Aorta (tissue), 5 donors: ENCODE measurements at regions not wholly inside any gene's neighbourhood (a gene's known extent, or its start where the extent isn't known, plus 50 kb on each side); places are given as distances from the start of the nearest gene placed in this dataset.
"Not testable (repeated sequence)": the region's sequence is repeated elsewhere in the genome, so short reads cannot be mapped to it uniquely, and the experiment has no call there.

Source experiments
- ATAC-seq: fragments of 200-7000 bp; cut with Tn5 transposase; one replicate; pipeline ENCODE4 v1.9.1; 2022; ENCODE audit warnings: moderate library complexity; ENCODE audit not compliant: low FRiP score
- DNase-seq, 2 donors: peaks; one replicate each; pipeline ENCODE4 v3.0.0-alpha.2; 2020
- H3K27ac ChIP-seq, 2 donors: one replicate each; pipeline ENCODE4 v1.5.1; 2013; ENCODE audit warnings: low read length in 2 of 2, mild to moderate bottlenecking in 2 of 2, moderate library complexity in 2 of 2, control low read depth in 1 of 2, inconsistent platforms in 1 of 2, low read depth in 1 of 2
- H3K27me3 ChIP-seq, 2 donors: one replicate each; pipeline ENCODE4 v1.6.1; 2013; ENCODE audit warnings: control low read depth in 1 of 2, low read length in 1 of 2, mild to moderate bottlenecking in 1 of 2, moderate library complexity in 1 of 2; ENCODE audit not compliant: insufficient read depth in 2 of 2, control insufficient read depth in 1 of 2
- H3K36me3 ChIP-seq, 2 donors: one replicate each; pipeline ENCODE4 v1.6.1; 2013; ENCODE audit warnings: control low read depth in 1 of 2, low read length in 1 of 2, mild to moderate bottlenecking in 1 of 2; ENCODE audit not compliant: insufficient read depth in 2 of 2, control insufficient read depth in 1 of 2
- H3K4me1 ChIP-seq, 2 donors: one replicate each; pipeline ENCODE4 v1.6.1; 2013; ENCODE audit warnings: low read length in 2 of 2, control low read depth in 1 of 2, mild to moderate bottlenecking in 1 of 2, moderate library complexity in 1 of 2; ENCODE audit not compliant: insufficient read depth in 2 of 2, control insufficient read depth in 1 of 2
- H3K4me3 ChIP-seq, 2 donors: one replicate each; pipeline ENCODE4 v1.5.1; 2013; ENCODE audit warnings: low read length in 2 of 2, control low read depth in 1 of 2, mild to moderate bottlenecking in 1 of 2
- H3K9me3 ChIP-seq: one replicate; pipeline ENCODE4 v1.6.1; 2013; ENCODE audit warnings: mild to moderate bottlenecking, low read length; ENCODE audit not compliant: control insufficient read depth
- WGBS, 2 donors: extraction: QIAGEN DNeasy Blood & Tissue Kit; methylation state at CpG; one replicate each; pipeline ENCODE4 v1.1.7; 2013; 5-methylcytosine and 5-hydroxymethylcytosine counted together
- intact Hi-C, 2 donors: fragments of 100-400 bp; cut with DNase I; formaldehyde crosslinking; loops; one replicate each; pipeline versions ENCODE4 v1.14.2 to v1.15.0; 2022
- donor health status: healthy with polysubstance abuse.
- donor health status: Bipolar disorder and iron deficiency.
- donor health status: DM: no; HTN: no; CAD: no.
- donor health status: DM: no; HTN: no; CAD: no.
- donor health status: DM: yes; HTN: yes; CAD: no.

DNA sequence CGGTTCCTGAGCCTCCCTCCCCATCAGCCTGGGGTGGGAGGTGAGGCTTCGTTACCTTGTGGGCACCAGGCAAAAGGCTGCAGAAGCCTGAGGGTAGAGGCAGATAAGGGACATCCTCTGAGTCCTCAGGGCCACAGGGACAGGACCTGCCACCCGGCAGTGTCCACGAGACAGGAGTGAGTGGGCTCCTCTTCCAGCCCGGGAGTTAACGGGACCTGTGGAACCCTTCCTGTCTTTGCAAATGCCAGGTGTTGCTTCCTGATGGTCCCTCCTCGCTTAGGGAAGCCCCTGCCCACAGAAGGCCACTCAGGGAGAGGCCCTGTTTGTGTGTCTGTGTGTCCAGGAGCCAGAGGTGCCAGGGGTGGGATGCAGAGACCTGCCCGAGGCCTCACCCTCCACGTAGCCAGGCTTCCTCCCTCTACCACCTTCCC lies 111.1 kb upstream of the ALDH1A3 start:
- ATAC-seq (no peak), DNase-seq (peak in 1 of 2 donors; percentile 61)
- H3K36me3 ChIP-seq: no peaks in the 10 kb centered on the region
- 93 to 95% methylated on average over 9 of the region's 9 CpGs for WGBS, 2 donors
- no peaks in the 10 kb centered on the region for H3K27me3 ChIP-seq
- no peak overlapping the region for H3K27ac ChIP-seq
- intact Hi-C loops: no loop called here
- no peak overlapping the region for H3K4me3 ChIP-seq
- H3K9me3 ChIP-seq: no peaks in the 10 kb centered on the region
- H3K4me1 ChIP-seq: no peaks in the 10 kb centered on the region

DNA sequence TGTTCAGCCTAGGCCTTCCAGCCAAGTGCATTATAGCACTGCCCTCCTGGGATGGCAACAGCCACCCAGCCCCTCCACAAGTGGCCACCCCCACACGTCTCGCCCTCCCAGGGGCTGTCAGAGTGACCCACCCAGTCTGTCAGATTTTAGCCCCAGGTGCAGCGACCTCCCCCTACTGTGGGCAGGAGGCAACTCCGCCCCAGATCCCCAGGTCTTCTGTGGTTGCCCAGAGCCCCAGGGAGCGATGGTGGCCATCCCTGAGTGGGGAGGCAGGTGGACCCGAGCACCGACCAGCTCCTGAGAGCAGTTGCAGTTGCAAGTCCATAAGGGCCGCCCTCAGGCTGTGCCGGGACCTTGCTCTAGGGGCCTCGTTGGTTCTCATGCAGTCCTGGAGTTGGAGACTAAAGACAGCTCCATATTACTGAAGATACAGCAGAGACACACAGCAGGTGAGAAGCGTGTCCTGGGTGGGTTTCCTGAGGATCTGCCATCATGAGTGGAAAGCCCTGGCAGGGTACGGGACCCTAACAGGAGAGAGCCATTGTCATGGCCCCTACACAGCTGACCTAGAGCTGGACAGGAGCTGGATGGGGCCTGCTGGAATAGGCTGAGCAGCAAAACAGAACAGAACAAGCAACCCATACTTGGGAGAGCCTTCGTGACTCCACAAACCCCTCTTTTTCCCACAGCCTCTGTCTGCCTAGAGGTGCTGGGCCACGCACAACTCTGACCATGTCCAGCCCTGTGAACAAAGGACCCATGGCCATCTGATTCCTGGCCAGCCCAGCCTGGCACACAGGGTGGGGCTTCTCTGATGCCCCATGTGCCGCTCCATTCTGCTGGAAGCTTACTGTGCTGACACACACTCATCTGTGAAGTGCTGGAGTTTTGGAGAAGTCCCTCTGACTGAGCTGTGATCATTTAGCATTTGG lies 110.3 kb upstream of the ALDH1A3 start:
- no peaks in the 10 kb centered on the region for H3K27me3 ChIP-seq
- WGBS, 2 donors: 92 to 95% methylated on average over 15 of the region's 15 CpGs
- peak in 1 of 2 donors; percentile 47 for DNase-seq
- H3K27ac ChIP-seq: no peak overlapping the region
- no peaks in the 10 kb centered on the region for H3K9me3 ChIP-seq
- H3K4me3 ChIP-seq: no peak overlapping the region
- H3K4me1 ChIP-seq: no peaks in the 10 kb centered on the region
- no peaks in the 10 kb centered on the region for H3K36me3 ChIP-seq
- ATAC-seq: no peak
- intact Hi-C loops: no loop called here

DNA sequence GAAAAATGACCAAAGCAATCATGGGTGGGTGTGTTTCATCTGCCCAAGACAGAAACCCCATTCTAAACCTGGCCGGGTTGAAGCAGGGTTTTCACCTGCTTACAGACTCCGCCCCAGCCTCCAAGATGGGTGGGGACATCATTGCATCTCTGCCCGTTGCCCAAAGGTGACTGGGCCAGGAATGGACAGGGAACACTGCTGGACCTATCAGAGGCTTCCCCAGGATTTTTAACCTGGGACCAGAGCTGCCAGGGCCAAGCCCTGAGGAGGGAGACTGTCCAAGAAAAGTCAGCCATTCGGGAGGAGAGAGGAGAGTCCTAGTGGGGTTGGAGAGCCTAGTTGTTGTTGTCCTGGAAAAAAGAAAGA lies 109.7 kb upstream of the ALDH1A3 start:
- 79 to 82% methylated on average over 4 of the region's 4 CpGs for WGBS, 2 donors
- Histone ChIP-seq H3K27me3 (no peaks in the 10 kb centered on the region), H3K9me3 (no peaks in the 10 kb centered on the region), H3K4me3 (no peak overlapping the region), H3K27ac (no peak overlapping the region), H3K4me1 (no peaks in the 10 kb centered on the region), H3K36me3 (no peaks in the 10 kb centered on the region)
- ATAC-seq (no peak), DNase-seq (peak in 1 of 2 donors; percentile 27)
- intact Hi-C loops: no loop called here

DNA sequence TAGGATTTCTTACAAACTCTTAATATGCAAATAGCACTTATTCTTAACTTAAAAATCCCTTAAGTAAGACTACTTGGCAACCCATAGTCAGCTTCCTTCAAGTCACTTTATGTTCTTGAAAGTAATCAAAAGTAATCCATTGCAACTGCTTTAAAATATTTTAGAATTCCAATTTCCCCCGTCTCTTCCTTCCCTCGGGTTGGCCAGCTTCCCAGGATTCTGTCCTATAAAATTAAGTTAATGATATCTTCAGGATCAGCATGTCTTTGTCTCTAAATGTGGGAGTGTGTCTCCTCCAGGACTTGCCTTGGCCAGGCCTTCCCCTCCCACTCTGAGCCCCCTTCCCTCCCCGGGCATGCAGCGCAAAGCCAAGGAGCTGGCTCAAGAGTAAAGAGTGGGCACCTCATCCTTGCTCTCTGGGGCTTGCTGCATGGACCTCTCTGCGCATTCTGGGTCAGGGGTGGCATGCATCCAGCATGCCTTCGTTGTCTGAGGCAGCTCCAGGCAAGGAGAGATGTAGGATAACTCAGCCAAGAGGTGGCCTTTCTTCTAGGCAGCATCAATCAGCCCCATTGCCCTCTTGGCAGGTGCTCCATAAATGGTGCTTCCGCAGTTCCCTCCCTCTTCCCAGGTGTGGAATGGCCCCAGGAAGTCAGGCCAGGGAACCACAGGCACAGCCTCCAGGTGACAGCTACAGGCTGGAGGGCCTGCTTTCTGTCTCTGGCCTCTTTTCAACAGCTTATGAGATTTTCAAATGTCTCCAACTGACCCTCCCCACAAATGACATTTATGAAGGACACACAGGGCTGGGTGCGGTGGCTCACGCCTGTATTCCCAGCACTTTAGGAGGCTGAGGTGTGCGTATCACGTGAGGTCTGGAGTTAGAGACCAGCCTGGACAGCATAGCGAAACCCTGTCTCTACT lies 108.7 kb upstream of the ALDH1A3 start:
- no peak overlapping the region for H3K27ac ChIP-seq
- no peaks in the 10 kb centered on the region for H3K27me3 ChIP-seq
- H3K4me1 ChIP-seq: no peaks in the 10 kb centered on the region
- intact Hi-C loops: no loop called here
- H3K9me3 ChIP-seq: no peaks in the 10 kb centered on the region
- DNase-seq: peak in 1 of 2 donors; percentile 40
- H3K4me3 ChIP-seq: no peak overlapping the region
- ATAC-seq: no peak
- 81 to 83% methylated on average over 12 of the region's 12 CpGs for WGBS, 2 donors
- no peaks in the 10 kb centered on the region for H3K36me3 ChIP-seq

DNA sequence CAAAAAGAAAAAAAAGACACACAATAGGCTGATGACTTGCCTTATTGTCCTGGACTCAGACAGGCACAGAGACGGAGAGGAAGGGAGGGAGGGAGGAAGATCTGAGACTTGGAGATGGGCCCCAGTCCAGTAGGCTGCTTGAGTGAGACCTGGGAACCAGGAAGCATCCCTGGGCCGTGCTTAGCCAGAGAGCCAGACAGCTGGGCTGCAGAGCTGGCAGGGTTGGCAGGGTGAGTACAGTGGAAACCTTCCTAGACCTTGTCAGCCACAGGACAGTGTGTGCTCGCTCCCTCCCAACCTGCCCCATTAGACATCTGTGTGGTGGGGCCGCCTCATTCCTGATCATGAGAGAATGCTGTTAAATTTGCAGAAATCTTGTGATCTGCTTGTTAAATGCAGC lies 107.9 kb upstream of the ALDH1A3 start:
- Histone ChIP-seq H3K4me3 (no peak overlapping the region), H3K4me1 (no peaks in the 10 kb centered on the region), H3K27me3 (no peaks in the 10 kb centered on the region), H3K36me3 (no peaks in the 10 kb centered on the region), H3K9me3 (no peaks in the 10 kb centered on the region), H3K27ac (no peak overlapping the region)
- DNase-seq: peak in 1 of 2 donors; percentile 49
- ATAC-seq: no peak
- WGBS, 2 donors: 71 to 75% methylated on average over 4 of the region's 4 CpGs
- intact Hi-C loops: no loop called here

DNA sequence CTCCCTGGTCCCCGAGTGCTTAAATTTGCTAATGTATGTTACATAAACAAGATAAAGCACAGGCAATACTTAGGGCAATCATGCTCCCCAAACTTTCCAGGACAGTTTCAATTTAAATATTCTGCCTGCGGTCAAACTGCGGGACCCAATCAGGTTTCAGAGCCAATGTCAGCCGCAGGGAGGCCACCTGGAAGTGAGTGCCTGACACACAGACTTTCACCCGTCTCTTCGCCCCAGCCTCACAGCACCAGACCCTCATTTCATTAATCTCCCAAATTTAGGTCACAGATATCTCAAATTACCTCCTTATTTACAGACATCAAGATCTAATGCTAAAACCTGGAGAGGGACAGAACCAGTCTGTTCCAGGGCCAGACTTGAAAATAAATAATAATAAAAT lies 107.2 kb upstream of the ALDH1A3 start:
- no peaks in the 10 kb centered on the region for H3K36me3 ChIP-seq
- 70 to 78% methylated on average over 6 of the region's 6 CpGs for WGBS, 2 donors
- DNase-seq (no peak), ATAC-seq (no peak)
- no peak overlapping the region for H3K27ac ChIP-seq
- no peaks in the 10 kb centered on the region for H3K27me3 ChIP-seq
- intact Hi-C loops: no loop called here
- H3K4me1 ChIP-seq: no peaks in the 10 kb centered on the region
- no peak overlapping the region for H3K4me3 ChIP-seq
- no peaks in the 10 kb centered on the region for H3K9me3 ChIP-seq

DNA sequence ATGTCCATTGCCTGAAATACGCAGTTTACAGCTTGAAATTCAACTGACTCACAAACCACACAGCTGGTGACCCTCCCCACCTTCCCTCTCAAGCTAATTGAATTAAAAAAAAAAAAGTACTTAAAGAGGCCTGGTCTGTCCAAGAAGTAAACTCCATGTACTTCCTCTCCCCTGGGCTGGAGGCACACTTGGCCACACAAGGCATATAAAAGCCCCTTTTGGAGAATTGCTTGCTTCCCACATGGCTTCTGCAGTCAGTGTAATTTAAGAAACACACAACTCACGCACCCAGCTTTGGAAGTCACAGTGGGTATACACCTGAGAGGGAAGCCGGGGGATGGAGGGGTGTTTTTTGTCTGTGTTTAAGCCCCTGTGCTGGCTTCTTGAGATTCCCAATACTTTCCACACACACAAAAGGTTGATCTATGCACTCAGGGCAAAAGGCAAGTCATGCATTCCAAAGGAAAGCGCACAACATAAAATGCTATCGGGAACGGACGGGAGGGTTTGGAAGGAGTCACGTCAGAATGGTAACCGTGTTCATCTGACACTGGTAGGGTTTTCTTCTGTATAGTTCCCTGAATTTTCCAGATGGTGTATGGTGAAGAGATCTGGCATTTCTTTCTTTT lies 106.6 kb upstream of the ALDH1A3 start:
- Histone ChIP-seq H3K27me3 (no peaks in the 10 kb centered on the region), H3K36me3 (no peaks in the 10 kb centered on the region), H3K27ac (no peak overlapping the region), H3K4me3 (no peak overlapping the region), H3K4me1 (no peaks in the 10 kb centered on the region), H3K9me3 (no peaks in the 10 kb centered on the region)
- ATAC-seq (no peak), DNase-seq (no peak)
- 76 to 85% methylated on average over 9 of the region's 9 CpGs for WGBS, 2 donors
- intact Hi-C loops: no loop called here

DNA sequence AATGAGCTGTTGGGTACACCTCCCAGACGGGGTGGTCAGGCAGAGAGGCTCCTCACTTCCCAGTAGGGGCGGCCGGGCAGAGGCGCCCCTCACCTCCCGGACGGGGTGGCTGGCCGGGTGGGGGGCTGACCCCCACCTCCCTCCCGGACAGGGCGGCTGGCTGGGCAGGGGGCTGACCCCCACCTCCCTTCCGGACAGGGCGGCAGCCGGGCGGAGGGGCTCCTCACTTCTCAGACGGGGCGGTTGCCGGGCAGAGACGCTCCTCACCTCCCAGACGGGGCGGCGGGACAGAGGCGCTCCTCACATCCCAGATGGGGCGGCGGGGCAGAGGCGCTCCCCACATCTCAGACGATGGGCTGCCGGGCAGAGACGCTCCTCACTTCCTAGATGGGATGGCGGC lies 105.6 kb upstream of the ALDH1A3 start:
- H3K27me3 ChIP-seq, DNase-seq, H3K36me3 ChIP-seq, H3K4me1 ChIP-seq, H3K9me3 ChIP-seq, H3K27ac ChIP-seq, intact Hi-C loops, ATAC-seq, H3K4me3 ChIP-seq: not testable (repeated sequence)
- 94 to 98% methylated on average over 26 to 28 of the region's 28 CpGs for WGBS, 2 donors
